ENCODE measurements at regions not wholly inside any gene's neighbourhood (a gene's known extent, or its start where the extent isn't known, plus 50 kb on each side); places are given as distances from the start of the nearest gene placed in this dataset.
"Not testable (repeated sequence)": the region's sequence is repeated elsewhere in the genome, so short reads cannot be mapped to it uniquely, and the experiment has no call there.

DNA sequence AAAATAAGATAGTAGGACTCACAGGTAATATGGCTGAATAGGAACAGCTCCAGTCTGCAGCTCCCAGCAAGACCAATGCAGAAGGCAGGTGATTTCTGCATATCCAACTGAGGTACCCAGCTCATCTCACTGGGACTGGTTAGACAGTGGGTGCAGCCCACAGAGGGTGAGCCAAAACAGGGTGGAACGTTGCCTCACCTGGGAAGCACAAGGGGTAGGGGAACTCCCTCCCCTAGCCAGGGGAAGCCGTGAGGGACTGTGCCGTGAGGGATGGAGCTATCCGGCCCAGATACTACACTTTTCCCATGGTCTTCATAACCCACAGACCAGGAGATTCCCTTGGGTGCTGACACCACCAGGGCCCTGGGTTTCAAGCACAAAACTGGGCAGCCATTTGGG, 114.8 kb upstream of the GNAI1 start:
- DNase-seq (ENCODE audit: low read depth in 4 of 4, low spot score in 1 of 4): not testable (repeated sequence)

DNA sequence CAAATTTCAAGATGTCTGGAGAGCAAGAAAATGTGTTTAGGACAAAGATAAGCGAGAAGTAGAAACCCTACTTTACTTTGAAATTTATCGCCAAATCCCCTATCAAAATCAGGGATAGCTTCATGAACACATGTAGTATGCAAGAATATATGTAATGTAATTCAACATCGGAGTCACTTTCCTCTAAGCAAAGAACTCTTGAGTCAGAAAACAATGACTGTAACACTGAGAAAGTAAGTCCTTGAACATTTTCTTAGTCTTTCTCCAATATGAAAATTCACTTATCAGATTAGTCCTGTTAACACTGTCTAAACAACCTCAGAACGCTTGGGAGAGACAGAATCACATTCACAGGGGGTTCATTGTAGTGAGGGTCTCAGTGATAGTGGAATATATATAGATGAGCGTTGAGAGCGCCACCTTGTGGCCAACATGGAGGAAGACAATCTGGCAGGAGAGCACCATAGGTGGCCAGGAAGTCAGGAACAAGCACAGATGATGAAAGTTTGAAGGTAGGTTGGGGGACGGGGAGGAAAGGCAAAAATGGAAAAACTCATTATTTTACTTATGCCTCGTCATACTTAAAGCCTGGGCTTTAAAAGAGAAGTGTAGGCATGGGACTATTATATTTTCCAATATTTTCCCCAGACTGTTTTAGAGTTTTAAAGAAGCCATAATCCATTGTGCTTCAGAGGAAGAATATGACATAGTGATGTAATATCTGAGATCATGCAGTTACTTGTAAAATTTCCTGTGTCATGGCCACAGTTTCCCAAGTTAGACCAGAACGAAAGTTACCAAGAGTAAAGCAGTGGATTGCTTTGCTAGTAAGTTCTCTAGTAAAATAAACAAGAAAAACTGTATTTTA, 115.5 kb upstream of the GNAI1 start:
- peak in 3 of 4 experiments; percentile 4 to 10 (median 5) for DNase-seq (ENCODE audit: low read depth in 4 of 4, low spot score in 1 of 4)

DNA sequence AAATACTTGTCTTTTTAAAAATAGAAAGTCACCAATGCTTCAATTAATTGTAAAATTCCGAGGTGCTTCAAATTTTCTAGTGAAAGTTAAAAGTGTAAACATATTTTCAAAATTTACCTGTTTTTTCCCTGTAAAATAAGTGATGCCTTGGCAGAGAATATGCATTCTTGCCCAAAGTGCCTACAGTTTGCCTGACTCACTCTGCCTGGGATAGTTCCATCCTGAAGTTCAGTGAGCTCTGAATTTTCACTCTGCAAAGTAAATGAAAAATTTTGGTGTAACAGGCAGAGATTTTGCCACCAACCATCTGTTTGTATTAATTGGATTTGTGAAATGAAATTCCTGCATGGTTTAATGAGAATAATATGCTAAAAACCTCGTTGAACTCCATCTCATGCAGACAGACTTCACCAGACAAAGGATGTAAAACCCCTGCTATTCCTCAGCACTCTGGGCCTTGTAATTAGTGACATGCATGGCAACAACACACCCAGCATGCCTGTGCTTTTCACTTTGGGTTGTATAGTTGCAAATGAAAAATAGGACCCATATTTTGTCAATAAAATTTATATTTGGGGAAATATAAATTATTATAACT, 117.4 kb upstream of the GNAI1 start:
- DNase-seq (ENCODE audit: low read depth in 4 of 4, low spot score in 1 of 4): no peak

DNA sequence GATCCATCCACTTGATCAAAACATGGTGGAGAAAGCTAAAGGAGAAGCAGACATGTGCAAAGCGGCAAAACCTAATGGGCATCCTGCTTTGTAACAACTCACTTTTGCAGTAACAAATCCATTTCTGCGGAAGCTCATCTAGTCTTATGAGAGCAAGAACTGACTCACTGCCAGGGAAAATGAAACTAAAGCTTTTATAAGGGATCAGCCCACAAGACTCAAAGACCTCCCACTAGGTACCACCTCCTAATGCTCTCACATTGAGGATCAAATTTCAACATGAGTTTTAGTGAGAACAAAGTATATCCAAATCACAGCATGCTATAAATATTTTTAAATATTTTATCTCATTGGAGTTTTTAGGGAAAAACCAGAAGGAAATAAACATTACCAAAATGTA, 120.1 kb upstream of the GNAI1 start:
- DNase-seq (ENCODE audit: low read depth in 4 of 4, low spot score in 1 of 4): no peak

DNA sequence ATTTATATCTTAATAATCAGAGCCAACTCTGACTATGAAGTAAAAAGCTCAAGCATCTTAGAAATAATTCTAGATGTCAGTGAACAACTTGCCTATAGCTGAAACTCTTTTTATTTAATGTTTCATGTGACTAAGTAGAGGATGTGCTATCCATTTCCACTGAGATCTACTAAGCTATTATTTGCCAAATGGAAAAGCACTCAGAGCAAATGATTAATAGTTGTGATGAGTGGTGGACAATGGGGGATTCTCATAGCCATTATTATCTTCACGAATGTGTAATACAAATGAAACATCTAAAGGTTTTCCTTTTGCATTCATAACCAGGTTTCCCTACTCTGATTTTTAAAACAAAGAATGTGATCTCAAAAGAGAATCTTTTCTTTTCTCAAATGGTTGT, 126.6 kb upstream of the GNAI1 start:
- no peak for DNase-seq (ENCODE audit: low read depth in 4 of 4, low spot score in 1 of 4)

DNA sequence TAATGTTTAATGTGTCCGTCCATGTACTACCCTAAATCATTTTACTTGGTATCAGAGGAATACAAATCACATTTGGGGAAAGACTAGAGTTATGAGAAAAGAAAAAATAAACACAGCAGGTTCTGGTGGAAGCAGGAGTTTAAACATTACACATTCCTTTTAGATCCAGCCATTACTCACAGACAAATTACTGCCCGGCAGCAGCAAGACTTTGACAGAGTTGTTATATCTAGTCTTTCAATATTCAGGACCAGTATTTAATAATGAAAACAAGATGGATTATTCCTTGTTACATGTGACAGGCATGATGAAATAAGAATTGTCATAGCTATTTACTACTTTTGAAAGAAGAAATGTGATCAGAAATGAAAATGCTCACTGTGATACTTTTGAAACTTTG, 131.8 kb upstream of the GNAI1 start:
- DNase-seq (ENCODE audit: low read depth in 4 of 4, low spot score in 1 of 4): no peak

DNA sequence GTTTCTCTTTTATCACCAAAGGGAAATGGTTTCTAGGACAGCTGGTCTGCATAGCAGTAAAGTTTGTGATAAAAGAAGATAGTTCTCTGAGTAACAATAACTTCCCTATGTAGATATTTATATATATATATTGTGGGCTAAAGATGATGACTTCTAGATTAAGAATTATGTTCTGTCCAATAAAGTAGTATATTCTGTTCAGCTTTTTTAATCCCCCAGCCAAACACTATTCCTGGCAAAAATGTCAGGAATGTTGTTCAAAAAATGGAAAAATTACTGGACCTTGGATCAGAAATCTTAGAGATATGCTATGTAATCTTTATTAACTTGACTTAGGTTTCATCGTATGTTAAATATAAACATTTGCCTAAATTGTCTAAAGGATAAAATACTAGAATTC, 136.3 kb upstream of the GNAI1 start:
- no peak for DNase-seq (ENCODE audit: low read depth in 4 of 4, low spot score in 1 of 4)

DNA sequence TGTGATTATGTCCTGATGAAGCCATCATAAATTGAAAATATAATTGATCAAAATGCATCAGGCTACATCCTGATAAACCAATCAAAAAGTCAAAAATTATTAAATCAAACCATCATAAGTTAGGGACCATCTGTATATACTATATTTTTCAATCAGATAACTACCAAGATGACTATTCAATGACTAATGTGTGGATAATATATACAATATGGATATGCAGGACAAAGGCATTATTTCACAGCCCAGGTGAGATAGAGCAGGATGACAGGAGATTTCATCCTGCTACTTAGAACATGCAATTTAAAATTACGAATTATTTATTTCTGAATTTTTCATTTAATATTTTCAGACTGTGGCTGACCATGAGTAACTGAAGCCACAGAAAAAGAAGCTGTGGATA, 137.3 kb upstream of the GNAI1 start:
- no peak for DNase-seq (ENCODE audit: low read depth in 4 of 4, low spot score in 1 of 4)

DNA sequence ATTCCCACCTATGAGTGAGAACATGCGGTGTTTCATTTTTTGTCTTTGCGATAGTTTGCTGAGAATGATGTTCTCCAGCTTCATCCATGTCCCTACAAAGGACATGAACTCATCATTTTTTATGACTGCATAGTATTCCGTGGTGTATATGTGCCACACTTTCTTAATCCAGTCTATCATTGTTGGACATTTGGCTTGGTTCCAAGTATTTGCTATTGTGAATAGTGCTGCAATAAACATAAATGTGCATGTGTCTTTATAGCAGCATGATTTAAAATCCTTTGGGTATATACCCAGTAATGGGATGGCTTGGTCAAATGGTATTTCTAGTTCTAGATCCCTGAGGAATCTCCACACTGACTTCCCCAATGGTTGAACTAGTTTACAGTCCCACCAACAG, 138.9 kb upstream of the GNAI1 start:
- DNase-seq (ENCODE audit: low read depth in 4 of 4, low spot score in 1 of 4): not testable (repeated sequence)

DNA sequence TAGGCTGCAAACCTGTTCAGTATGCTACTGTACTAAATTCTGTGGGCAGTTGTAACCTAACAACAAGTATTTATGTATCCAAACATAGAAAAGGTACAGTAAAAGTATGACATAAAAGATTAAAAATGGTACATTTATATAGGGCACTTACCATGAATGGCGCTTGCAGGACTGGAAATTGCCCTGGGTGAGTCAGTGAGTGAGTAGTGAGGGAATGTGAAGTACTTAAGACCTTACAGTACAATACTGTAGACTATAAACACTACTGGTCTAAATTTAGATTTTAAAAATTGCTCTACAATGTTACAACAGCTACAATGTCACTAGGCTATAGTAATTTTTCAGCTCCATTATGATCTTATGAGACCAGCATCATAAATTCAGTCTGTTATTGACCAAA, 146.0 kb upstream of the GNAI1 start:
- no peak for DNase-seq (ENCODE audit: low read depth in 4 of 4, low spot score in 1 of 4)

DNA sequence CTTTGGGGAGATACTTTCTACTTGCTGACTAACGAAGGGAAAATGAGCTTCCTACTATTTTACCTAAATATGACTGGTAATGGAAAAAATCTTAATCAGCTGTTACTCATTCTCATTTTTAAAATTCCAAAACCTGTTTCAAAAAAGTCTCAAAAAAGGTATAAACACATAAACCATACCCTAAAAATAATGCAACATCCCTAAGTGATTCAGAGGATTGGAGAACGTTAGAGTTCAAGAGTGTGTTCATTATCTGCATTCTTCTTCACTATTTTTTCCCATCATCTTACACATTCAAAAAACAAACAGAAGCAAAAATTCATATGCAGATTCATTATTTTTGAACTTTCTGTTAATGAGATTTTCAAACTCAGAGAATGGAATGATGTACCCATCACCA, 150.4 kb upstream of the GNAI1 start:
- DNase-seq (ENCODE audit: low read depth in 4 of 4, low spot score in 1 of 4): no peak

DNA sequence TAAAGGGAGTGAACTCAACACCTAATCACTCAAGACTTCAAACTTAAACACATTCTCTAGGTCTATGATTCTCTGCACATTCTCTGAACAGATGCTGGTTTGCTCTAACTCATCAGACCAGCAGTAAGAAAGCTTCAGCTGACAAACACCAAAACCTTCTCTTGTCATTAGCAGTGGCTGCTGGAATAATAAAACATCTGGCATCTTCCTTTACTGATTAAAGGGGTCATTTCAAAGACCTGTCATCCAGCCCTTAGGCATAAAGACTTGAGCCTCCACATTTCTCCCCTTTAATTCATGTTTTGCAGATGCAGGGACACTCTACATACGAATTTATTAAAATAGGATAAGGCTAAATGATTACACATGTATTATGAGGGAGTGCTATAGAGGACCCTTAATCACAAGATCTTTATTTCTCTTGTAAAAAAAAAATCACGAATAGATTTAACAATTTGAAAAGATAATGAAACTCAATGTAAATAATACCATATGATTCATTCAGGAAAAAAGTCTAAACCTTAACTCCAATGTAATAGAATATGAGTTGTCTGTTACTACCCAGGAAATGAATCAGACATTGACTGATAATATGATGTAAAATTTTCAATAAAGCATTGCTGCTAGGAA, 152.4 kb upstream of the GNAI1 start:
- DNase-seq (ENCODE audit: low read depth in 4 of 4, low spot score in 1 of 4): no peak

DNA sequence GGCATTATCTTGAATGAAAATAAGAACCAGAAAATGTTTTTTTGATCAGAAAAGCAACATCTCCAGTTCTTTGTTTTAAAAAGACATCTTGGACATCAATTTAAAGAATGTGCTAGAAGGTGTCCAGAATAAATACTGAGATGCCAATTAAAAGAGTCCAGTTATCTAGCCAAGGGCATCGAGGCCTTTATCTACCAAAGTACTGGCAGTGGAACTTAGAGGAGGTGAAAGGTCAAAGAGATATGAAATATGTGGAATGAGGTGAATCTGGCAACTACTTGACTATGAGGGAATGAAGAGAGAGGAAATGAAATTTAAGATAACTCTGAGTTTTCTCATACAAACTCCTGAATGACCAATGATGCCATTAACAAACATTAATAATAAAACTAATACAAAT, 154.3 kb upstream of the GNAI1 start:
- no peak for DNase-seq (ENCODE audit: low read depth in 4 of 4, low spot score in 1 of 4)

DNA sequence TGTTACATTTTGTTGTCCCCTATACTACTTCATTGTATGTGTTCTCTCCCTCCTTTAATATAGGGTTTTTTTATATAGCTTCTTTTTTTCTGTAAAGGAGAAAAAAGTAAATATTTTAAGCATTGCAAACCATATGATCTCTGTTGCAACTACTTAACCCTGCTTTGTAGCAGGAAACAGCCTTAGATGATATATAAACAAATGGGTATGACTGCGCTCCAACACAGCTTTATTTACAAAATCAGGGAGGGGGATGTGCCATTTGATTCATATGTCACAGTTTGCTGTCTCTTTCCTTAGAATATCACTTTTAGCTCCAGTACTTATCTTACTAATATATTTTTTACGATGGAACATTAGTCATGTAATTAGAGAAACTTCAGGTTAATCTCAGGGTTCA, 155.2 kb upstream of the GNAI1 start:
- DNase-seq (ENCODE audit: low read depth in 4 of 4, low spot score in 1 of 4): no peak

DNA sequence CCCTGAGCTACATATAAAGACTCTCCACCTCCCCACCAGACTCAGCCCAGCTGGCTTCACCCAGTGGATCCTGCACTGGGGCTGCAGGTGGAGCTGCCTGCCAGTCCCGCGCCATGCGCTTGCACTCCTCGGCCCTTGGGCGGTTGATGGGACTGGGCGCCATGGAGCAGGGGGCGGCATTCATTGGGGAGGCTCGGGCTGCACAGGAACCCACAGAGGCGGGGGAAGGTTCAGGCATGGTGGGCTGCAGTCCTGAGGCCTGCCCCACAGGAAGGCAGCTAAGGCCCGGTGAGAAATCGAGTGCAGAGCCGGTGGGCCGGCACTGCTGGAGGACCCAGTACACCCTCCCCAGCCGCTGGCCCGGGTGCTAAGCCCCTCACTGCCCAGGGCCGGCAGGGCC, 157.2 kb upstream of the GNAI1 start:
- DNase-seq (ENCODE audit: low read depth in 4 of 4, low spot score in 1 of 4): no peak

DNA sequence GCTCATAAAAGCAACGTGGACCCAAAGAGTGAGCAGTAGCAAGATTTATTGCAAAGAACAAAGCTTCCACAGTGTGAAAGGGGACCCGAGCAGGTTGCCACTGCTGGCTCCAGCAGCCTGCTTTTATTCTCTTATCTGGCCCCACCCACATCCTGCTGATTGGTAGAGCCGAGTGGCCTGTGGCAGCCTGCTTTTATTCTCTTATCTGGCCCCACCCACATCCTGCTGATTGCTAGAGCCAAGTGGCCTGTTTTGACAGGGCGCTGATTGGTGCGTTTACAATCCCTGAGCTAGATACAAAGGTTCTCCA, 158.0 kb upstream of the GNAI1 start:
- not testable (repeated sequence) for DNase-seq (ENCODE audit: low read depth in 4 of 4, low spot score in 1 of 4)

DNA sequence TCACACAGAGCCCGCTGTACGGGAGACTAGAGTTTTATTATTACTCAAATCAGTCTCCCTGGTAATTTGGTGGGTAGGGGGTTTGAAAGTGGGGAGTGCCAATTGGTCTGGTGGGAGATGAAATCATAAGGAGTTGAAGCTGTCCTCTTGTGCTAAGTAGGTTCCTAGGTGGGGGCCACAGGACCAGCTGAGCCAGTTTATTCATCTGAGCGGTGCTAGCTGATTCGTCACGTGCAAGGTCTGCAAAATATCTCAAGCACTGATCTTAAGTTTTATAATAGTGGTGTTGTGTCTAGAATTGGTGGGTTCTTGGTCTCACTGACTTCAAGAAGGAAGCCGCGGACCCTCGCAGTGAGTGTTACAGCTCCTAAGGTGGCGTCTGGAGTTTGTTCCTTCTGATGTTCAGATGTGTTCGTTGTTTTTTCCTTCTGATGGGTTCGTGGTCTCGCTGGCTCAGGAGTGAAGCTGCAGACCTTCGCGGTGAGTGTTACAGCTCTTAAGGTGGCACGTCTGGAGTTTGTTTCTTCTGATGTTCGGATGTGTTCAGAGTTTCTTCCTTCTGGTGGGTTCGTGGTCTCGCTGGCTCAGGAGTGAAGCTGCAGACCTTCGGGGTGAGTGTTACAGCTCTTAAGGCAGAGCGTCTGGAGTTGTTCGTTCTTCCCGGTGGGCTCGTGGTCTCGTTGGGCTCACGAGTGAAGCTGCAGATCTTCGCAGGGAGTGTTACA, 158.5 kb upstream of the GNAI1 start:
- DNase-seq (ENCODE audit: low read depth in 4 of 4, low spot score in 1 of 4): not testable (repeated sequence)

DNA sequence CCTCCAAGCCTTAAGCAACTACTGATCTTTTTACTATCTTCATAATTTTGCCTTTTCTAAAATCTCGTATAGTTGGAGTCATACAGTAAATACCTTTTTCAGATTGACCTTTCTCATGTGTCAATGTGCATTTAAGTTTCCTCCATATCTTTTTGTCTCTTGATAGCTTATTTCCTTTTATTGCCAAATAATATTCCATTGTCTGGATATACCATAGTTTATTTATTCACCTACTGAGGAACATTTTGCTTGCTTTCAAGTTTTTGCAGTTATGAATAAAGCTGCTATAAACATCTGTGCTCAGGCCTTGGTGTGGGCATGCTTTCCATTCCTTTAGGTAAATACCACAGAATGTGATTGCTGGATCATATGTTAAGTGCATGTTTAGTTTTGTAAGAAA, 161.2 kb upstream of the GNAI1 start:
- DNase-seq (ENCODE audit: low read depth in 4 of 4, low spot score in 1 of 4): no peak

DNA sequence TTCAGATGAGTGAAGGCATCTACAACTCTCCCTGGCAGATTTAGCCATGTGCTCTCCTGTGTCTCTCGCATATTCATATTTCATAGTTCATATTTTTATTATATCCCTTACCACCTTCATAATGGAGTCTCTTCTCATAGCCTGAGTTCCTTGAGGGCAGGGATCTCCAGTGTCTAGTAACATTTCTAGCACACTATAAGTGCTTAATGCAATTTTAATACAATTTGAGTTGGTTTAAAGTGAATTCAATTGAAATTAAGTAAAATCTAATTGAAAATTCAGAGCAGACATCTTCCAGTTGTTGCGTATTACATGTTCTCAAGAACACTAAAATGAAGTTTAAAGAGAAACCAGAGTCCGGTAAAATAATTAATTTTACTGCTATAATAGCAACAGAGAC, 163.6 kb upstream of the GNAI1 start:
- no peak for DNase-seq (ENCODE audit: low read depth in 4 of 4, low spot score in 1 of 4)

DNA sequence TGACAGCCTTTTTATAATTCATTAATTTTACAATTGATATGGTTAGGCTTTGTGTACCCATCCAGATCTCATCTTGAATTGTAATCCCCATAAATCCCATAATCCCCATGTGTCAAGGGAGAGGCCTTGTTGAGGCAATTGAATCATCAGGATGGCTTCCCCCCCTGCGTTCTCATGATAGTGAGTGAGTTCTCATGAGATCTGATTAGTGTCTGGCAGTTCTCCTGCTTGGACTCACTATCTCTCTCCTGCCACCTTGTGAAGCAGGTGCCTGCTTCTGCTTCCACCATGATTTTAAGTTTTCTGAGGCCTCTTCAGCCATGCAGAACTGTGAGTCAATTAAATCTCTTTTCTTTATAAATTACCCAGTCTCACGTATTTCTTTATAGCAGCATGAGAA, 165.7 kb upstream of the GNAI1 start:
- no peak for DNase-seq (ENCODE audit: low read depth in 4 of 4, low spot score in 1 of 4)

DNA sequence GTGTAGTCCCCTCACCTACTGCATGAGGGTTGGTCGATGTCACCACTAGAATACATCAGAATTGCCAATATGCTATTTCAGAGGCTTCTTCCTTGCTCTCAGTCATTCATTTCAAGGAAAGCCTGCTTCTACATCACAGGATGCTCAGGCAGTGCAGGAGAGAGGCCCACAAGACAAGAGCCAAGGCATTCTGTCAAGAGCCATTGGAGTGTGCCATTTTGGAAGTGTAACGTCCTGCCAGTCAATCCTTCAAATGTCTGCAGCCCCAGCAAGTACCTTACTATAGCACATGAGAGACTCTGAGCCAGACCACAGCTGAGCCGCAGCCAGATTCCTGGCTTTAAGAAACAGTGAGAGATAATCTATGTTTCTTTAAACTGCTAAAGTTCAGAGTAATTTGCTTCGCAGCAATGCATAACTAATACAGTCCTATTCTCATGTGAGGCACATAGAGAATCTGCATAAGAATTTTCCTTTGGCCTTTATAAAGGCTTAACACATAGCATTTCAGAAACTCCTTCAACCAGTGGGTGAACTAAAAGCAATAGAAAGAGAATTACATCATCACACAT, 166.5 kb upstream of the GNAI1 start:
- DNase-seq (ENCODE audit: low read depth in 4 of 4, low spot score in 1 of 4): no peak

DNA sequence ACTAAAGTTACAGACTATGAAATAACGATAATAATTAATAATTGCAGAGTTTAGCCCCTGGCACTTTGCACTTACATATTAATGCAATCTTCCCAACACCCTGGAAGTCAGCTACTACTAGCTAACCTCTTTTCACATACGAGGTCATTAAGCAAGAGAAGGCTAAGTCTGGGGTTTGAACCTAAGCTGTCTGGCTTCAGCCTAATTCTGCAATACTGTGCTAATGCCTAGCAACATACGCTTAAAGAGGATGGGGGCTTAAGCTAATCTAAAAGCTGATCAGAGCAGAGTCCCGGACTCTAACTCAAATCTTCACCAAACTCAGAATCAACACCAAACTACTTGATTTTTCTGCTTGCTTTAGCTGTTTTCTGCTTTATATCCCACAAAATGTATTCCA, 168.7 kb upstream of the GNAI1 start:
- no peak for DNase-seq (ENCODE audit: low read depth in 4 of 4, low spot score in 1 of 4)
